Activated T-helper 1 cell treated with Interleukin-2 at 50 U/mL for 16 hours (primary cell): ENCODE measurements at regions not wholly inside any gene's neighbourhood (a gene's known extent, or its start where the extent isn't known, plus 50 kb on each side); places are given as distances from the start of the nearest gene placed in this dataset.
"Not testable (repeated sequence)": the region's sequence is repeated elsewhere in the genome, so short reads cannot be mapped to it uniquely, and the experiment has no call there.

Source experiments
- DNase-seq: peaks from one replicate; pipeline ENCODE4 v3.0.0-alpha.2; 2020; ENCODE audit warnings: low read depth

- no peak for DNase-seq
Observed at GRCh38 chr14:22491683-22492621, 97.1 kb downstream of the DAD1 start.

GRCh38 chr14:22491053-22491452 is 98.0 kb downstream of the DAD1 start:
- DNase-seq = not testable (repeated sequence)

- DNase-seq = no peak
Observed at GRCh38 chr14:22489957-22490950, 98.8 kb downstream of the DAD1 start.

- DNase-seq = no peak
Observed at GRCh38 chr14:22489244-22489545, 99.8 kb downstream of the DAD1 start.

DNA sequence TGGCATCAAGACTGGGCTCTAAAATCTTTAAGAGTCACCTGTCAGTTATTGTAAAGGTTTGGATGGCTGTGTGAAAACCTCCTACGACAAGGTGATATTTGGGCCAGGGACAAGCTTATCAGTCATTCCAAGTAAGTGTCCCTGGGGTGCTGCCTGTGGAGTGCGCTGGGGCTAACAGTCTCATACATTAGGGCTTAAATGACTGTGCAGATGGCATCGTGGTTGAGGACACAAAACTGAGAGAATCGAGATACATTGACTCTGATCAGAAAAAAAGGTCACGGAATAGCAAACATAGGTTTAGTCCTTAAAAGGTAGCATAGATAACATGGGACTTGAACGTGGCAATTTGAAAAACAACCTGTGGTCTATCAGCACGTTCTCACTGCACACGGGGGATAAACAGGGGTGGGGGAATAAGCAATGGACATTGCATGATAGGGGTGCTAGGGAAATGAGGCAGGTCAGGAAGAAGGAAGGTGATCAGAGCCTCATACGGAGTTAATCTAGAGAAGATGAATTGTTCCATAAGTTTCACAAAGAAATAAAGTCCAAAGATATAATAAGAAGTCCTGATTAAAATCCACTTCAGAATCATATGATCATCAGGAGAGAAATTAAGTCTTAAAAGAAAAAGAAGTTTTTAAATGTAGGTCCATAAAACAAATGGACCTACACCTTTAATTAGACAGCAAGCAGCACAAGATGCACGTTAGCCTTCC is 100.3 kb downstream of the DAD1 start:
- DNase-seq = no peak

DNA sequence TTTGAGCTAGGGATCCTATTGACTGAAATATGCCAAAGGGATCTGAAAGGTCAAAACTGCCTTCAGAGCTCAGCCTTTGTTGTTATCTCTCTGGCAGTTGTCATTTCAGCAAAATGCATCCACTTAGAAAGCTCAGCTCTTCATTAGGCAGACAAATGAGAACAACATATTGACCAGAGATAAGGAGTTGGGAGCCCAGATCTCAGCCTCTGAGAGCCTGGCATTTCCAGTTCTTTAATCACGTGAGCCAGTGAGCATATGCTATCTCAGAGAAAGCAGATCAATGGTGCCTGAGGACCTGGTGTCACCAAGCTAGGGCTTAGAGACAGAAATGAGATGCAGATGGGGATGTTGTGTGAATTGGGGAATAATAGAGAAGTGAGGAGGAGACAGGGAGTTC is 101.1 kb downstream of the DAD1 start:
- no peak for DNase-seq

DNA sequence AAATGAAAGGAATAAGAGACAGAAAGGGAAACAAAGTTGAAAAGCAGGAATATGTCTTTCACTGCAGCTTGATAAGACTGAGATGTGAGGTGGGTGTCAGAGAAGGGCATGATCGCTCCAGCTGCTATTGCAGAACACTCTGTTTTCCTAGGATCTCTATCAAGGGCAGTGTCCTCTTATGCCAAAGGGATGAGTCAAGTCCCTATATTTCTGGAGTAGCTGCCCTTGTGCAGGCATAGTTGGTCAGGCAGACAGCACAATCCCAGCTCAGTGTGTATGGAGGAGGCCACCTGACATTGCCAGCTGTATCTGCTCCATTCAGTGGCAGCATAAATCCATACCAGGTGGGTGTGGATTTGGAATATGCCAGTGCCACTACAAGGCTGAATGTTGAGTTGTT is 101.6 kb downstream of the DAD1 start:
- DNase-seq = no peak

- DNase-seq = no peak
Observed at GRCh38 chr14:22486675-22487074, 102.3 kb downstream of the DAD1 start.

GRCh38 chr14:22485649-22486048 is 103.4 kb downstream of the DAD1 start:
- no peak for DNase-seq

DNA sequence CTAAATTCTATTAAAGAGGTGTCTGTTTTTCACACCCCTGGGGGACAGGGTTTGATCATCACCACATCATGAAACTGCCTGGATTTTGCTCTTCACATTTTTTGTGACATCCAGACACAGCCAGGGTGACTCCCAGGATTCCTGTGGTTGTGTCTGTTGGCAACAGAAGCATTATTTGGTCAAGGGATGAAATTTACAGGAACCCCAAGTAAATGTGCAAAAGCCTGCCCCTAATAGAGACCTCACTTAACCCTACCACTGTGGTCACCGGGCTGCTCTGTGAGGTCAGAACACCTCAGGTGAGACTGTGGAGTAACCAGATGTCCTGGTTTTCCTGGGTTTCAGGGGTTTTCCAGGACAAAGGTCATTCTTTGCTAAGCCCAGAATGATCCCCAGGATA is 103.8 kb downstream of the DAD1 start:
- no peak for DNase-seq

DNA sequence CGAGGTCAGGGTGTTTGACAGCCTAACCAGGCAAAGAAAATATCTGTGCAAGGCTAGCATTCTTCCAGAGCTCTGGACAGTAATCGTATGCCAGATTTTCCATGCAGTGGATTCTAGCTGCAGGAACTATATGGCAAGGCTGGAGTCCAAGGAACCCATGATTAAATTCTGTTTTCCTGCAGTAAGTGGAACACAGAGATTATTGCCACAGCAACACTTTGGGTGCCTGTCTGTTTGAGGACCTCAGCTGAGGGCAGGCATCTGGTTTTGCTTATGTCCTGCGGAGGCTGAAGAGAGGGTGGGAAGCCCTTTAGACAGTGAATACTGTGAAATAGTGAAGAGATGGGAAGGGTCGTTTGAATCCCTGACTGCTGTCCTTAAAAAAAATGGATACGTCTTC is 104.4 kb downstream of the DAD1 start:
- no peak for DNase-seq

DNA sequence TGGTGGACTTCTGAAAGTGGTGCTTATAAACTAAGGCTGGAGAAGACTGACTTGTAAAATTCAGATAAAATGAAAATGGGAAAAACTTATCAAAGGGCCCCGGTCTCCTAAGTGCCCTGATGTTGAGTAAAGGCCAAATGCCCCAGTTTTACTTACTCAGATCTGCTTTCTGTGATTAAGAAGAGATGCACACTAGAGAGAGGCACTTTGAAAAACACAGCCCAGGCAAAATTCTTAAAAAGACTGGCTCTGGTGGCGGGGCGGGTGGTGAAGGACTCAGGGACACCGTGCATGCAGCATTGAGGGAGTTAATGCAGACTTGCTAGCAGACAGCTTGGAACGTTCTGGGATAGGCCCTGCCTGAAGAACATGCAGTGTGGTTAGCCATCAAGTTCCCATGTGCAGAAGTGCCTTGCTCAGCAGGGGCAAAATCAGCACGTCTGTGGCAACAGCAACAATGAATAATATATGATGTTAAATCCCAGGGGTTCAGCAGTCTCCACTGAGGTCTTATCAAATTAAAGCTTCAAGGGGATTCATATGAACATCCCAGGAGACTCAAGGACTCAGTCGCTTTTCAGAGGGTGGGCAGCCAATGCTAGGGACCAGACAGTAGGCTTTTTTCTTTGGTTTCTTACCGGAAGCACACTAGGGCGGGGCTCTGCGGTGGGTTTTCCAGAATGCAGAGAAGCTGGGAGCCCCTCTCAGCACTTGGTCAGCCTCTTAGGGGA is 105.0 kb downstream of the DAD1 start:
- DNase-seq = no peak

GRCh38 chr14:22482782-22483553 is 106.1 kb downstream of the DAD1 start:
- DNase-seq = no peak

DNA sequence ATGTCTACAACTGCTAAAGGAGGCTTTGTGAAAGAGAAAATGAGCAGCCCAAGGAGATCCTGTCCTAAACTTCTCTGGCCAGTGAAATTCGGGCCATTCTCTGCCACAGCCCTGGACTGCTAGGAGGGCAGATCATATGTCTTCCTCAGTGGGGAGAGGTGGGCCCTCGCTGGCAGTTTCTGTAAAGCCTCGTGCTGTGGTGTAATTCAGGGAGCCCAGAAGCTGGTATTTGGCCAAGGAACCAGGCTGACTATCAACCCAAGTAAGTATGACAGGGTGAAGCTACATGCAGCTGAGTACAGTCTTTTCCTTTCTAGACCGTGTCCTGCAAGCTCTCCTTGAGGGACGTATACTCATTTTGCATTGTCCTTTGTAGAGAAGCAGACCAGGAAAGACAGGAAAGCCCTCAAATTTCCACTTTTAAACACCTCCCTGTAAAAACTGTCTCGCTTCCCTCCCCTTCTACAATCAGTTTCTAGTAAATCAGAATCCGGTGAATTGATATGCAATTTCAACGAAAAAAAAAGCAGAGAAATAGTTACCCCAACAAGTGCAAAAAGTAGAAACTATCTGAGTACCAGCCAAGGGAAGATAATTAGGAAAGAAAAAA is 106.8 kb downstream of the DAD1 start:
- DNase-seq = no peak

DNA sequence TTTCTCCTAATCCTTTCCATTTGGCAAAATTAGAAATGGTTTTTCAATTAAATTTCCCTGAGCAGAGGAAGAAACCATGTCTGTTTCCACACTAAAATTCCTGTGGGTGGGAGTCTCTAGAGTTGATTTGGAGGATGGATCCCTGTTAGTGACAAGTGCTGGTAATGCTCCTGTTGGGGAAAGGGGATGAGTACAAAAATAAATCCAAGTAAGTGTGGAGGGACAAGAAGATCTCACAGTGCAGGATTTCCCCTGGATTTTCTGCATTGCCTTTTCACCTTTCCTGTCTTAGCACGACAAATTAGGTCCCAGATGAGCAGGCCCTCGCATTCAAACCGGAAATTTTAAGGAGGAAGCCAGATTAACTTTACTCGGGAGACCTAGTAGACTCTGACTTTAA is 107.5 kb downstream of the DAD1 start:
- no peak for DNase-seq

- no peak for DNase-seq
Observed at GRCh38 chr14:22479776-22480464, 109.1 kb downstream of the DAD1 start.

GRCh38 chr14:22479132-22479531 is 109.9 kb downstream of the DAD1 start:
- no peak for DNase-seq

DNA sequence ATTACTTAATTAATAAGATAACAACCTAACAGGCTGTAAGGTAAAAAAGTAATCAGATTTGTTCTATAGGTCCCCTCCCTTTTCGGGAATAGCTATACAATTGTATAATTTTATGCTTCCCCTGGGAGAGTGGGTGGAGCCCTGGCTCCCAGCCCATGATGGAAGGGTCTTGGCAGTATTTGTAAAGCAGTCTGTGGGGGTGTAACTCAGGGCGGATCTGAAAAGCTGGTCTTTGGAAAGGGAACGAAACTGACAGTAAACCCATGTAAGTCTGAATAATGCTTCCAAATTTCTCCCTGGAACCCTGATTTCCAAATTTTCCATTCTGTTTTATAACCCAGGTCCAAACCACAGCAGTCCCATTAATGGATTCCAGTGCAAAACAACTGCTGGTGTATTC is 110.4 kb downstream of the DAD1 start:
- DNase-seq = no peak

DNA sequence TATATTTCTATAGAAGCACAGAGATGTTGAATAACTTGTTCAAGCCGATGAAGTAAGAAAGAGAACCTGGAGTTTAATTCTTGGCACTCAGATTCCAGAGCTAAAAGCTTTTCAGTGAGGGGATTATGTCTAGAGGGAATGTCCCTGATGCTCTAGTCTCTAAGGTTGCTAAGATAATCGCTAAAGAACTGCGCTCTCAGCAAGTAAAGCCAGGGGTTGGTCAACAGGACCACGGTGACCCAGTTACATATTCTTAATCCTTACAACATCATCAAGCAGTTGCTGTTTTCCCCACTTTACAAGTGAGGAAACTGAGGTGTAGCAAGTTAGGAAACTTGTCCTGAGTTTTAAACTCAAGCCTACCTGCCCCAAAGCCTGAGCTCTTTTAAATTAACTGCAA is 110.8 kb downstream of the DAD1 start:
- DNase-seq = no peak
